Smooth muscle cell (in vitro differentiated cells): ENCODE measurements at regions not wholly inside any gene's neighbourhood (a gene's known extent, or its start where the extent isn't known, plus 50 kb on each side); places are given as distances from the start of the nearest gene placed in this dataset.

Experiments used
- DNase-seq: peaks from one replicate; lab custom pipeline; 2025; ENCODE audit not compliant: unreplicated experiment; lab: John Stamatoyannopoulos, UW
- H2AFZ ChIP-seq: fragments of 200-600 bp; sonication (generic); 2 replicates; pipeline ENCODE4 v1.6.0; 2016; ENCODE audit warnings: antibody characterized with exemption, low read depth, mild to moderate bottlenecking
- H3F3A ChIP-seq: fragments of 200-600 bp; sonication (generic); 2 replicates; pipeline ENCODE4 v1.6.0; 2017; ENCODE audit warnings: antibody characterized with exemption, low read depth
- H3K27ac ChIP-seq: fragments of 200-600 bp; sonication (generic); 2 replicates; pipeline ENCODE4 v1.5.1; 2016; ENCODE audit warnings: low read depth, mild to moderate bottlenecking
- H3K27me3 ChIP-seq: fragments of 200-600 bp; sonication (generic); 2 replicates; pipeline ENCODE4 v1.6.1; 2016; ENCODE audit warnings: low read depth, mild to moderate bottlenecking
- H3K36me3 ChIP-seq: fragments of 200-600 bp; sonication (generic); 2 replicates; pipeline ENCODE4 v1.5.1; 2016; ENCODE audit warnings: low read depth
- H3K4me1 ChIP-seq: fragments of 200-600 bp; sonication (generic); 2 replicates; pipeline ENCODE4 v1.5.1; 2016; ENCODE audit warnings: low read depth
- H3K4me2 ChIP-seq: fragments of 200-600 bp; sonication (generic); 2 replicates; pipeline ENCODE4 v1.6.0; 2016; ENCODE audit warnings: mild to moderate bottlenecking
- H3K4me3 ChIP-seq: fragments of 200-600 bp; sonication (generic); 2 replicates; pipeline ENCODE4 v1.5.1; 2016; ENCODE audit warnings: mild to moderate bottlenecking
- H3K79me2 ChIP-seq: fragments of 200-600 bp; sonication (generic); 2 replicates; pipeline ENCODE4 v1.6.0; 2016; ENCODE audit warnings: low read depth, mild to moderate bottlenecking
- H3K9ac ChIP-seq: fragments of 200-600 bp; sonication (generic); 2 replicates; pipeline ENCODE4 v1.6.0; 2016; ENCODE audit warnings: low read depth
- H3K9me3 ChIP-seq: fragments of 200-600 bp; sonication (generic); replicated peaks from 2 replicates; pipeline ENCODE4 v1.5.1; 2016; ENCODE audit warnings: low read depth
- H4K20me1 ChIP-seq: fragments of 200-600 bp; sonication (generic); 2 replicates; pipeline ENCODE4 v1.6.0; 2016; ENCODE audit warnings: low read depth
- CTCF ChIP-seq: fragments of 200-600 bp; sonication (generic); IDR thresholded peaks from 2 replicates; pipeline ENCODE4 v1.5.1; 2017; ENCODE audit warnings: borderline replicate concordance, mild to moderate bottlenecking, antibody characterized with exemption; ENCODE audit not compliant: insufficient read depth, poor library complexity, severe bottlenecking
- WGBS: methylation state at CpG from one replicate; pipeline ENCODE4 v1.1.7; 2016; ENCODE audit warnings: low lambda C conversion rate; 5-methylcytosine and 5-hydroxymethylcytosine counted together

- no peak overlapping the region for H2AFZ ChIP-seq
- no peaks in the 10 kb centered on the region for H4K20me1 ChIP-seq
- no peak for TF ChIP-seq CTCF
- H3F3A ChIP-seq, result no peaks in the 10 kb centered on the region
- no peaks in the 10 kb centered on the region for H3K4me1 ChIP-seq
- WGBS, result 39% methylated on average over 9 of the region's 9 CpGs
- H3K4me3 ChIP-seq, result no peak overlapping the region
- H3K9ac ChIP-seq, result no peak overlapping the region
- no peaks in the 10 kb centered on the region for H3K27me3 ChIP-seq
- peak overlapping the region; percentile 30 for H3K4me2 ChIP-seq
- DNase-seq, result no peak
- H3K27ac ChIP-seq, result peak overlapping the region; percentile 67
- H3K79me2 ChIP-seq, result no peaks in the 10 kb centered on the region
- H3K9me3 ChIP-seq, result no peaks in the 10 kb centered on the region
- no peaks in the 10 kb centered on the region for H3K36me3 ChIP-seq
These were observed 720.9 kb upstream of the TBX3 start for GRCh38 chr12:115404761-115405470.

GRCh38 chr12:115403689-115404088, 719.7 kb upstream of the TBX3 start:
- no peaks in the 10 kb centered on the region for H3K79me2 ChIP-seq
- TF ChIP-seq CTCF, result no peak
- WGBS, result 97% methylated on average over 5 of the region's 5 CpGs
- H3K4me3 ChIP-seq, result no peak overlapping the region
- H3K27ac ChIP-seq, result no peak overlapping the region
- H3K9ac ChIP-seq, result no peak overlapping the region
- no peaks in the 10 kb centered on the region for H3K27me3 ChIP-seq
- H3F3A ChIP-seq, result no peaks in the 10 kb centered on the region
- H3K4me1 ChIP-seq, result no peaks in the 10 kb centered on the region
- no peaks in the 10 kb centered on the region for H3K9me3 ChIP-seq
- no peak overlapping the region for H3K4me2 ChIP-seq
- no peaks in the 10 kb centered on the region for H4K20me1 ChIP-seq
- no peak overlapping the region for H2AFZ ChIP-seq
- DNase-seq, result no peak
- no peaks in the 10 kb centered on the region for H3K36me3 ChIP-seq

GRCh38 chr12:115403253-115403652, 719.3 kb upstream of the TBX3 start:
- Histone ChIP-seq H3K79me2 (no peaks in the 10 kb centered on the region), H3K27me3 (no peaks in the 10 kb centered on the region), H3K36me3 (no peaks in the 10 kb centered on the region), H3K9me3 (no peaks in the 10 kb centered on the region), H3K4me3 (no peak overlapping the region), H3K9ac (no peak overlapping the region), H3F3A (no peaks in the 10 kb centered on the region), H3K4me1 (no peaks in the 10 kb centered on the region), H4K20me1 (no peaks in the 10 kb centered on the region), H2AFZ (no peak overlapping the region), H3K27ac (no peak overlapping the region), H3K4me2 (no peak overlapping the region)
- no peak for TF ChIP-seq CTCF
- WGBS, result 92% methylated on average over 2 of the region's 2 CpGs
- no peak for DNase-seq

- DNase-seq, result no peak
- no peaks in the 10 kb centered on the region for H3K36me3 ChIP-seq
- H3K4me3 ChIP-seq, result no peak overlapping the region
- H3K9ac ChIP-seq, result no peak overlapping the region
- WGBS, result 92% methylated on average over 9 of the region's 9 CpGs
- H3K9me3 ChIP-seq, result no peaks in the 10 kb centered on the region
- H3F3A ChIP-seq, result no peaks in the 10 kb centered on the region
- TF ChIP-seq CTCF, result no peak
- no peaks in the 10 kb centered on the region for H4K20me1 ChIP-seq
- no peaks in the 10 kb centered on the region for H3K4me1 ChIP-seq
- no peak overlapping the region for H2AFZ ChIP-seq
- no peak overlapping the region for H3K4me2 ChIP-seq
- H3K27me3 ChIP-seq, result no peaks in the 10 kb centered on the region
- no peaks in the 10 kb centered on the region for H3K79me2 ChIP-seq
- no peak overlapping the region for H3K27ac ChIP-seq
These were observed 718.6 kb upstream of the TBX3 start for GRCh38 chr12:115402443-115403180.
